ENCODE measurements at regions not wholly inside any gene's neighbourhood (a gene's known extent, or its start where the extent isn't known, plus 50 kb on each side); places are given as distances from the start of the nearest gene placed in this dataset.
A peak's percentile ranks its signal among the peaks of the same experiment; 100 is the strongest.
"Not testable (repeated sequence)": the region's sequence is repeated elsewhere in the genome, so short reads cannot be mapped to it uniquely, and the experiment has no call there.

DNA sequence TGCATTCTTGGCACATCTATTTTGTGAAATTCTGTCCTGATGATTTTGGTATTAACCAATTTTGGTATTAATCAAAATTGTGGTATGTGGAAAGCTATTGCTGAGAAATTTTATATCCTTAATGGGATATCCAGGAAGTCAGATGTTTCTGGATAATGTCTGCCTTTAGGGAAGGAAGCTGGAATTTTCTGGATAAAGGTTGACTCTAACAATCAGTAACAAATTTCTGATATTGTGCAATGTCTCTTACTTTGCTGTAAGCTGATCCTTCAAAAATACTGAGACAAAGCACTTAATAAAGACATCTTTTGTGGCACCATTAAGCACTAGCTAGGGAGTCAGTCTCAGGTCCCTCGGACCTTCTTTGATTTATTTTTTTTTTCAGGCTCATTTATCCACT, 100.8 kb upstream of the UGP2 start:
- DNase-seq, result no peak

GRCh38 chr2:63741884-63742579, 99.7 kb upstream of the UGP2 start:
- peak; percentile 49 for DNase-seq

- no peak for DNase-seq
These were observed 99.1 kb upstream of the UGP2 start for GRCh38 chr2:63742580-63742976.

DNA sequence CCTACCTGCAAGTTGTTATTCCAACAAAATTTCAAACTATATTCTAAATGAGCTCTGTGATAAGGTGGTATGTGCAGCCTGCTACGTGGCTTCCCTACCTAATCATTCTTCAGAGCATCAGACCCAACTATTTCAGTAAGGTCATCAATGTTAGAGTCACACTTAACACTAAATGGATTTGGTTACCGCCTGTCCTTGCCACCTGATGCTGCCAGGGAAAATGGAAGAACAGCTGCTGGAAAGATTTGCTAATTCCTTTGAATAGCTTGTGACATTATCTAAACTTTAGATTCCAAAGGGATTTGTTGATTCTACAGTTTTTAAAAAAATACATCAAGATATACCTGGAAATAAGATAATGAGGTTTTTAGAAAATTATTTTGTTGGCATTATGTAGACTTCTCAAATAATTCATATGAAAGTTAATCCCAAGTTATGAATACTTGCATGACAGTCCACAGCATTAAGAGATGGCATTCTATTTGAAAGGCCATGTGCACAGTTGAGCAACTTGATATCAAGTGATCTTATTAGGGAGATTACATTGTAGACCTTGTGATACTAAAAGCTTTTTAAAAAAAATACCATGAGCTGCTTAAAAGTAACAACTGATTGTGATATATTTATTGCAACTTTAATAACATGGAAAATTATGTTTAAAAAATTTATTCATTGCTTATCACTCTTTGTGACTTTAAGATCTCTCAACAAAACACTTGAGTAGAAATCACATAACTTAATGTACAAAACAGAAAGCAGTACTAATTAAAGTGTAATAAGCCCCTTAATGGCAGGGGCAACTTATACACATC, 98.3 kb upstream of the UGP2 start:
- DNase-seq, result no peak

DNA sequence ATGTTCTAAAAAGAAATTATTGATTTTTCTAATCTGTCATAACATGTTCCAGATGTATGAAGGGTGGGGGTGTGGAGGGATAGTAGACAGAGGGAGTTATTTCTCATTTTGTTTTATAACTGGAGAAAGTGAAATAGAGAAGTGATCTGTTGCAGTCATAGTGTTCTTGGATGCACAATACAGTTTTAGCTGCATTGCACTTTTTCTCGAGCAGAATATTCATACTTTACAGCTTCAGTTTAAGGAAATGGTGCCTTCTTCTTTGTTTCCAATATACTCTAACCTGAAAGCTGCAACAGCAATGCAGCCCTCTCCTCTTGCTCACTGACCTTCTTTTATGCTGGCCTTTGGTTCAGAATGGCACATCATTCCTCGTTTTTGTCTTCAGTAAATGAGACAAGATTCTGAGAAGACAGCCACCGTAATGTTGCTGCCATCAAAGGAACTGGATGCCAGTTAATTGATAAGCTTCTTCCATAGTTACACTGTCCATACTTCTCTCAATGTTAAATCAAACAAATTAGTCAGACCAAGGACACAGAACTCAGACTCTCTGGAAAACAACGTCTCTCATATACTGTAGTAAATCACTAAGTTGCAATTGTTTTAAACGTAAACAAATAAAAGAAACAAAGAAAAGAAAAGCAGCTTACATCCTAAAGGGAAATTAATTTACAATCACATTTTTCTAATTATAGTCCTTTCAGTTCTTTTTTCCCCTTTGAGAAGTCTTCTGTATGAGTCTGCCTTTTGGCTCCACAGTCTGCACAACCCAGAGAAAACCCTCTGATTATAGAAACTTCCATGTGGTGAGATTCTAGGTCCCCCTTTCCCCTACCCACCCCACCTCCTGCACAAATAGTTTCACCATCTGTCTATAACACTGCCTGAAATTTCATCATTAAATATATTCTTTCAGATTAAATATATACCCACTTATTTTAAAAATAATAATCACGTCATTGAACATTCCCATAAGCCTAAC, 97.4 kb upstream of the UGP2 start:
- no peak for DNase-seq

- DNase-seq, result not testable (repeated sequence)
These were observed 95.1 kb upstream of the UGP2 start for GRCh38 chr2:63746548-63746947.

GRCh38 chr2:63751901-63752300, 89.8 kb upstream of the UGP2 start:
- DNase-seq, result no peak

- no peak for DNase-seq
These were observed 86.5 kb upstream of the UGP2 start for GRCh38 chr2:63755216-63755615.

- DNase-seq, result no peak
These were observed 85.7 kb upstream of the UGP2 start for GRCh38 chr2:63755965-63756364.

DNA sequence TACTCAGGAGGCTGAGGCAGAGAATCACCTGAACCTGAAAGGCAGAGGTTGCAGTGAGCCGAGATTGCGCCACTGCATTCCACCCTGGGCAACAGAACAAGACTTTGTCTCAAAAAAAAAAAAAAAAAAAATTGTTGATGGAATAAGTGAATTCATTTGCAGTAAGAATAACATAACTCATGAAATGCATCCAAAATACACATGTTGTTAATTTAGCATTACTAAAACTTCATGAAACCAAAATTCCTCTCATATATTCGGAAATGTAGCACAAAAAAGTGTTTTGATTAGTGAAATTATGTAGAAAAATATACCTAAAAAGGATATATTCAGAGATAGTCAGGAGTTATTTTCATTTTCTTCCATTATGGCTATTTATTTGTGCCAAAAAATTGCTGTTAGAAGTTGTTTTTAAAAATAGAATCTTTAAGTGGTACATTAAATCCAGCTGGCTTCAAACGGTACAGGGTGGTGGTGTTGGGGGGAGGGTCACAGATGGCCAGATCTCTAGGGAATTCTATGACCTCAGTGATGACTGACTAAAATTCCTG, 78.2 kb upstream of the UGP2 start:
- no peak for DNase-seq

- no peak for DNase-seq
These were observed 77.1 kb upstream of the UGP2 start for GRCh38 chr2:63764630-63765029.

DNA sequence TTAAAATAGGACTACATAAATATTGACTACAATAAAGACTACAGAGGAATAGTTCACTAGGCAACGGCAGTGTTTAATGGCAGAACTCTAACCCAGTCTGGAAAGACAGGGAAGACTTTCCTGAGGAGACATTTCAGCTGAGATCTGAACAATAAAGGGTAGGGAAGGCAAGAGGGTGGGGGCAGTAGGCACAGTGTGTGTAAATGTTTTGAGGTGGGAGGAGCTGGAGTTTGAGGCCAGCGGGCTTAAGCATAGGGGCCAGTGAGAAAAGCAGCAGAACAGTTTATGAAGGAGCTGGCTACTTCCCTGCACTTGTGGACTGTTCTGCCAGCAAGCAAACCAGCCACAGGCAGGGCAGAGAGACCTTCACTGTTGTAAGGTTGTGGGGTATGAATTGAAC, 76.6 kb upstream of the UGP2 start:
- DNase-seq, result no peak

- DNase-seq, result no peak
These were observed 74.4 kb upstream of the UGP2 start for GRCh38 chr2:63767307-63767706.

- no peak for DNase-seq
These were observed 73.6 kb upstream of the UGP2 start for GRCh38 chr2:63768051-63768450.

- no peak for DNase-seq
These were observed 71.8 kb upstream of the UGP2 start for GRCh38 chr2:63769915-63770314.

- DNase-seq, result no peak
These were observed 69.6 kb upstream of the UGP2 start for GRCh38 chr2:63772061-63772460.

- DNase-seq, result no peak
These were observed 66.5 kb upstream of the UGP2 start for GRCh38 chr2:63775191-63775590.

- DNase-seq, result no peak
These were observed 65.3 kb upstream of the UGP2 start for GRCh38 chr2:63776382-63776781.

DNA sequence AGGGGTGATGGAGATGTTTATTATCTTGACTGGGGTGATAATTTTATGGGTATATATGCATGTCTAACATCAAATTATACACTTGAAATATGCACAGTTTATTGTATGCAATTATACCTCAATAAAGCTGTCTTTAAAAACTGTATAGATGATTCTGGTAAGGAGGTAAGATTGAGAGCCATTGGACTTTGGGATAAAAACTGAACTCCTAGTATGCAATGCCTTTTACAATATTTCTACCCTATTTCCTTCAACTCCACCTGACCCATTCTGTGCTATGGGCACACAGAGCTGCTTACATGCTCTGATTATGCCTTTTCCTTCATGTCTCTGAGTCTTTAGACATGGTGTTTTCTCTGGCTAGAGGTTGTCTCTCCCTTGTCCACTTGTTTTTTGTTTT, 63.9 kb upstream of the UGP2 start:
- DNase-seq, result no peak

- no peak for DNase-seq
These were observed 63.3 kb upstream of the UGP2 start for GRCh38 chr2:63778391-63778790.

- DNase-seq, result no peak
These were observed 61.1 kb upstream of the UGP2 start for GRCh38 chr2:63780518-63781155.

- no peak for DNase-seq
These were observed 57.2 kb upstream of the UGP2 start for GRCh38 chr2:63784461-63784860.
